ENCODE measurements at regions not wholly inside any gene's neighbourhood (a gene's known extent, or its start where the extent isn't known, plus 50 kb on each side); places are given as distances from the start of the nearest gene placed in this dataset.

DNA sequence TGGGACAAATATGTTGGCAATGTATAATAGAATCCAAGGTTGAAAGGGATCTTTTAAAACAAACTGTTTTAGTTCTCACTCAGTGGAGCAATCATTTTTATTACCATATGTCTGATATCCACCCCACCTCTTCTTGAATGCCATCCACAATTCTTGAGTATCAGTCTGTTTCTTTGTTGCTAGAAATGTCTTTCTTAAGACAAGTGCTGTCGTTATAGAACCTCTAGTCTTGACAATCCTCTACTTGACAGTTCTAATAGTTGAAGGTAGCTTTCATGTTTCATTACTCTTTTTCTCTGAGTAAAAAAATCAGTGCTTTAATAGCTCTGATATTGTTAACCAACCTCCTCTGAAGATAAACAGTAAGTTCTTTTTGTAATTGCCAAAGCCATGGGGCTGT, 737.9 kb downstream of the MECOM start:
- TF ChIP-seq, protein P1, sequence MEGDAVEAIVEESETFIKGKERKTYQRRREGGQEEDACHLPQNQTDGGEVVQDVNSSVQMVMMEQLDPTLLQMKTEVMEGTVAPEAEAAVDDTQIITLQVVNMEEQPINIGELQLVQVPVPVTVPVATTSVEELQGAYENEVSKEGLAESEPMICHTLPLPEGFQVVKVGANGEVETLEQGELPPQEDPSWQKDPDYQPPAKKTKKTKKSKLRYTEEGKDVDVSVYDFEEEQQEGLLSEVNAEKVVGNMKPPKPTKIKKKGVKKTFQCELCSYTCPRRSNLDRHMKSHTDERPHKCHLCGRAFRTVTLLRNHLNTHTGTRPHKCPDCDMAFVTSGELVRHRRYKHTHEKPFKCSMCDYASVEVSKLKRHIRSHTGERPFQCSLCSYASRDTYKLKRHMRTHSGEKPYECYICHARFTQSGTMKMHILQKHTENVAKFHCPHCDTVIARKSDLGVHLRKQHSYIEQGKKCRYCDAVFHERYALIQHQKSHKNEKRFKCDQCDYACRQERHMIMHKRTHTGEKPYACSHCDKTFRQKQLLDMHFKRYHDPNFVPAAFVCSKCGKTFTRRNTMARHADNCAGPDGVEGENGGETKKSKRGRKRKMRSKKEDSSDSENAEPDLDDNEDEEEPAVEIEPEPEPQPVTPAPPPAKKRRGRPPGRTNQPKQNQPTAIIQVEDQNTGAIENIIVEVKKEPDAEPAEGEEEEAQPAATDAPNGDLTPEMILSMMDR (IDR thresholded peaks at IDR 0.05) = no peak
- no peak for TF ChIP-seq POLR2A (IDR thresholded peaks at IDR 0.05)
- no peak for TF ChIP-seq POLR2AphosphoS5 (IDR thresholded peaks at IDR 0.05)

Measured in suprapubic skin (tissue), 4 donors.